22Rv1 (cell line): ENCODE measurements at regions not wholly inside any gene's neighbourhood (a gene's known extent, or its start where the extent isn't known, plus 50 kb on each side); places are given as distances from the start of the nearest gene placed in this dataset.

ENCODE experiments used
- H3K27ac ChIP-seq: fragments of 450-650 bp; 2 replicates; pipeline ENCODE4 v1.5.1; 2017
- CTCF ChIP-seq: fragments of 450-650 bp; IDR thresholded peaks from 2 replicates; pipeline ENCODE4 v1.5.1; 2017; ENCODE audit warnings: mild to moderate bottlenecking
- ZFX ChIP-seq: fragments of 450-650 bp; IDR thresholded peaks from 2 replicates; pipeline ENCODE4 v1.6.1; 2017; ENCODE audit warnings: antibody characterized with exemption, borderline replicate concordance

GRCh38 chr2:23164173-23164572 is 220.8 kb upstream of the KLHL29 start:
- TF ChIP-seq ZFX = no peak
- TF ChIP-seq CTCF = no peak
- H3K27ac ChIP-seq = no peak overlapping the region

- no peak for TF ChIP-seq CTCF
- no peak for TF ChIP-seq ZFX
- no peak overlapping the region for H3K27ac ChIP-seq
These were observed 215.1 kb upstream of the KLHL29 start for GRCh38 chr2:23169896-23170295.

GRCh38 chr2:23171108-23171507 is 213.9 kb upstream of the KLHL29 start:
- H3K27ac ChIP-seq = no peak overlapping the region
- TF ChIP-seq ZFX (no peak), CTCF (no peak)

- H3K27ac ChIP-seq = no peak overlapping the region
- TF ChIP-seq ZFX (no peak), CTCF (no peak)
These were observed 206.6 kb upstream of the KLHL29 start for GRCh38 chr2:23178396-23178795.

GRCh38 chr2:23183733-23184132 is 201.2 kb upstream of the KLHL29 start:
- TF ChIP-seq CTCF (no peak), ZFX (no peak)
- no peak overlapping the region for H3K27ac ChIP-seq

GRCh38 chr2:23198316-23199114 is 186.5 kb upstream of the KLHL29 start:
- H3K27ac ChIP-seq = no peak overlapping the region
- TF ChIP-seq CTCF = no peak
- no peak for TF ChIP-seq ZFX

GRCh38 chr2:23199115-23199918 is 185.7 kb upstream of the KLHL29 start:
- no peak overlapping the region for H3K27ac ChIP-seq
- TF ChIP-seq CTCF (peak; percentile 84), ZFX (no peak)
